Mesenchymal stem cell (in vitro differentiated cells and primary cell): ENCODE measurements at regions not wholly inside any gene's neighbourhood (a gene's known extent, or its start where the extent isn't known, plus 50 kb on each side); places are given as distances from the start of the nearest gene placed in this dataset.
A peak's percentile ranks its signal among the peaks of the same experiment; 100 is the strongest.
"Not testable (repeated sequence)": the region's sequence is repeated elsewhere in the genome, so short reads cannot be mapped to it uniquely, and the experiment has no call there.

Experiments used
- DNase-seq: peaks from one replicate; pipeline ENCODE4 v3.0.0-alpha.2; 2013
- H2AFZ ChIP-seq: one replicate; pipeline ENCODE4 v1.6.1; 2013; ENCODE audit warnings: low read depth, mild to moderate bottlenecking, control low read depth, inconsistent platforms, low read length, moderate library complexity
- H2AK5ac ChIP-seq: 2 replicates; pipeline ENCODE4 v1.6.1; 2013; ENCODE audit warnings: low read length, moderate library complexity, mild to moderate bottlenecking, inconsistent platforms; ENCODE audit not compliant: severe bottlenecking
- H2BK120ac ChIP-seq: one replicate; pipeline ENCODE4 v1.6.1; 2013; ENCODE audit warnings: low read depth, mild to moderate bottlenecking, inconsistent platforms, low read length, moderate library complexity
- H2BK12ac ChIP-seq, 2 experiments: one replicate each; pipeline ENCODE4 v1.6.1; 2013; ENCODE audit warnings: inconsistent platforms in 2 of 2, low read length in 2 of 2, mild to moderate bottlenecking in 2 of 2, moderate library complexity in 2 of 2, control low read depth in 1 of 2
- H2BK15ac ChIP-seq: one replicate; pipeline ENCODE4 v1.6.1; 2013; ENCODE audit warnings: mild to moderate bottlenecking, low read depth, inconsistent platforms; ENCODE audit not compliant: poor library complexity, severe bottlenecking
- H2BK5ac ChIP-seq: 2 replicates; pipeline ENCODE4 v1.6.1; 2013; ENCODE audit warnings: low read depth, mild to moderate bottlenecking, low read length, control low read depth, inconsistent platforms; ENCODE audit not compliant: poor library complexity, severe bottlenecking
- H3K14ac ChIP-seq, 2 experiments: one replicate each; pipeline ENCODE4 v1.6.1; 2013; ENCODE audit warnings: inconsistent platforms in 2 of 2, low read length in 2 of 2, control low read depth in 1 of 2, mild to moderate bottlenecking in 1 of 2, moderate library complexity in 1 of 2
- H3K18ac ChIP-seq, 2 experiments: one replicate each; pipeline ENCODE4 v1.6.1; 2013; ENCODE audit warnings: inconsistent platforms in 2 of 2, low read length in 2 of 2, control low read depth in 1 of 2, low read depth in 1 of 2, mild to moderate bottlenecking in 1 of 2
- H3K23ac ChIP-seq, 2 experiments: one replicate each; pipeline ENCODE4 v1.6.1; 2013; ENCODE audit warnings: inconsistent platforms in 2 of 2, low read length in 2 of 2, mild to moderate bottlenecking in 2 of 2, moderate library complexity in 2 of 2, control low read depth in 1 of 2
- H3K27ac ChIP-seq: 2 replicates; pipeline ENCODE4 v1.5.1; 2013; ENCODE audit warnings: mild to moderate bottlenecking, moderate library complexity, low read length, control low read depth, inconsistent platforms; ENCODE audit not compliant: poor library complexity, severe bottlenecking
- H3K27me3 ChIP-seq, 2 experiments: 2 replicates each; pipeline versions ENCODE4 v1.6.1 to v1.7.0; 2013; ENCODE audit warnings: low read length in 2 of 2, mild to moderate bottlenecking in 2 of 2, moderate library complexity in 2 of 2, control low read depth in 1 of 2, inconsistent platforms in 1 of 2; ENCODE audit not compliant: control insufficient read depth in 1 of 2, insufficient read depth in 1 of 2
- H3K36me3 ChIP-seq, 2 experiments: 2 replicates each; pipeline versions ENCODE4 v1.6.1 to v1.7.0; 2013; ENCODE audit warnings: low read length in 2 of 2, control low read depth in 1 of 2, inconsistent platforms in 1 of 2, low read depth in 1 of 2, mild to moderate bottlenecking in 1 of 2; ENCODE audit not compliant: insufficient read depth in 2 of 2, control insufficient read depth in 1 of 2
- H3K4ac ChIP-seq, 2 experiments: one replicate each; pipeline ENCODE4 v1.6.1; 2013; ENCODE audit warnings: inconsistent platforms in 2 of 2, low read length in 2 of 2, mild to moderate bottlenecking in 2 of 2, moderate library complexity in 2 of 2, control low read depth in 1 of 2, low read depth in 1 of 2
- H3K4me1 ChIP-seq: 2 replicates; pipeline ENCODE4 v1.6.1; 2013; ENCODE audit warnings: low read depth, low read length, control low read depth; ENCODE audit not compliant: control insufficient read depth, insufficient read depth
- H3K4me2 ChIP-seq: 2 replicates; pipeline ENCODE4 v1.6.1; 2013; ENCODE audit warnings: low read length, mild to moderate bottlenecking, inconsistent platforms; ENCODE audit not compliant: poor library complexity, severe bottlenecking
- H3K4me3 ChIP-seq, 2 experiments: 2 replicates each; pipeline versions ENCODE4 v1.5.1 to v1.7.0; 2013; ENCODE audit warnings: low read length in 2 of 2, mild to moderate bottlenecking in 2 of 2, control low read depth in 1 of 2, low read depth in 1 of 2; ENCODE audit not compliant: insufficient read depth in 1 of 2
- H3K79me1 ChIP-seq: replicated peaks from 2 replicates; pipeline ENCODE4 v1.6.1; 2013; ENCODE audit warnings: mild to moderate bottlenecking, control low read depth, low read length, inconsistent platforms; ENCODE audit not compliant: poor library complexity, severe bottlenecking
- H3K9ac ChIP-seq: 2 replicates; pipeline ENCODE4 v1.7.0; 2013; ENCODE audit warnings: mild to moderate bottlenecking, low read length, moderate library complexity
- H3K9me3 ChIP-seq: 2 replicates; pipeline ENCODE4 v1.7.0; 2013; ENCODE audit warnings: mild to moderate bottlenecking, low read length; ENCODE audit not compliant: control insufficient read depth
- H4K8ac ChIP-seq: one replicate; pipeline ENCODE4 v1.6.1; 2013; ENCODE audit warnings: inconsistent platforms, mild to moderate bottlenecking, low read length, moderate library complexity
- H4K91ac ChIP-seq: one replicate; pipeline ENCODE4 v1.6.1; 2013; ENCODE audit warnings: mild to moderate bottlenecking, low read length, inconsistent platforms
- WGBS: methylation state at CpG from one replicate; pipeline ENCODE4 v1.1.7; 2013; ENCODE audit warnings: mixed read lengths; 5-methylcytosine and 5-hydroxymethylcytosine counted together

GRCh38 chr10:94125268-94125667 is 131.5 kb downstream of the PLCE1 start:
- H4K8ac ChIP-seq, H3K4ac ChIP-seq, H2AFZ ChIP-seq, H3K18ac ChIP-seq, H3K36me3 ChIP-seq, H4K91ac ChIP-seq, H2BK12ac ChIP-seq, H3K4me1 ChIP-seq, DNase-seq, H3K79me1 ChIP-seq, H2BK15ac ChIP-seq, H2BK5ac ChIP-seq, H3K14ac ChIP-seq, H2AK5ac ChIP-seq, H3K27me3 ChIP-seq, H3K23ac ChIP-seq, H3K4me3 ChIP-seq, H2BK120ac ChIP-seq, H3K9me3 ChIP-seq, H3K9ac ChIP-seq, H3K4me2 ChIP-seq: not testable (repeated sequence)
- H3K27ac ChIP-seq, result peak overlapping the region; percentile 78
- 93% methylated on average over 6 of the region's 8 CpGs for WGBS

GRCh38 chr10:94125856-94126255 is 132.1 kb downstream of the PLCE1 start:
- Histone ChIP-seq H2AK5ac (no peak overlapping the region), H2AFZ (no peak overlapping the region), H3K14ac (no peak overlapping the region), H2BK120ac (no peak overlapping the region), H3K27me3 (no peaks in the 10 kb centered on the region), H3K4ac (no peak overlapping the region), H4K91ac (no peak overlapping the region), H3K23ac (no peak overlapping the region), H3K79me1 (peaks cover 3% of the 10 kb centered on the region), H2BK12ac (no peak overlapping the region), H3K18ac (no peak overlapping the region), H2BK5ac (no peak overlapping the region), H3K36me3 (no peaks in the 10 kb centered on the region), H3K4me2 (no peak overlapping the region), H3K4me1 (peaks cover 5% of the 10 kb centered on the region), H3K9ac (no peak overlapping the region), H4K8ac (no peak overlapping the region), H3K9me3 (no peaks in the 10 kb centered on the region), H3K27ac (peak overlapping the region; percentile 78), H3K4me3 (no peak overlapping the region), H2BK15ac (no peak overlapping the region)
- DNase-seq, result peak; percentile 83

- H3K14ac ChIP-seq, result no peak overlapping the region
- peak overlapping the region; percentile 39 for H4K8ac ChIP-seq
- H2BK15ac ChIP-seq, result no peak overlapping the region
- peak overlapping the region in 1 of 2 experiments; percentile 5 for H3K23ac ChIP-seq
- no peaks in the 10 kb centered on the region for H3K9me3 ChIP-seq
- H4K91ac ChIP-seq, result no peak overlapping the region
- no peak overlapping the region for H3K4me2 ChIP-seq
- DNase-seq, result peak; percentile 67
- no peak overlapping the region for H3K4ac ChIP-seq
- peak overlapping the region; percentile 1 for H3K27ac ChIP-seq
- H2AFZ ChIP-seq, result no peak overlapping the region
- no peaks in the 10 kb centered on the region for H3K36me3 ChIP-seq
- no peaks in the 10 kb centered on the region for H3K27me3 ChIP-seq
- no peak overlapping the region for H3K4me3 ChIP-seq
- peak overlapping the region; percentile 10 for H2AK5ac ChIP-seq
- no peak overlapping the region for H2BK5ac ChIP-seq
- H3K18ac ChIP-seq, result no peak overlapping the region
- peaks cover 1% of the 10 kb centered on the region for H3K4me1 ChIP-seq
- peak overlapping the region in 1 of 2 experiments; percentile 40 for H2BK12ac ChIP-seq
- H3K79me1 ChIP-seq, result peaks cover 1% of the 10 kb centered on the region
- H2BK120ac ChIP-seq, result no peak overlapping the region
- peak overlapping the region; percentile 0 for H3K9ac ChIP-seq
- 72% methylated on average over 2 of the region's 2 CpGs for WGBS
Observed at GRCh38 chr10:94129393-94130130, 135.8 kb downstream of the PLCE1 start.

GRCh38 chr10:94131885-94132284 is 138.2 kb downstream of the PLCE1 start:
- Histone ChIP-seq H2BK120ac (no peak overlapping the region), H3K23ac (no peak overlapping the region), H4K8ac (no peak overlapping the region), H2BK12ac (no peak overlapping the region), H3K4ac (no peak overlapping the region), H2BK5ac (no peak overlapping the region), H3K27me3 (no peaks in the 10 kb centered on the region), H3K79me1 (peaks cover 1% of the 10 kb centered on the region), H3K18ac (no peak overlapping the region), H2AK5ac (no peak overlapping the region), H4K91ac (no peak overlapping the region), H3K4me1 (peaks cover 1% of the 10 kb centered on the region), H2BK15ac (no peak overlapping the region), H3K14ac (no peak overlapping the region), H3K4me3 (no peak overlapping the region), H3K36me3 (no peaks in the 10 kb centered on the region), H3K27ac (no peak overlapping the region), H3K9me3 (no peaks in the 10 kb centered on the region), H2AFZ (no peak overlapping the region), H3K9ac (no peak overlapping the region), H3K4me2 (no peak overlapping the region)
- peak; percentile 49 for DNase-seq
- WGBS, result 94% methylated on average over 2 of the region's 3 CpGs
